ENCODE measurements at regions not wholly inside any gene's neighbourhood (a gene's known extent, or its start where the extent isn't known, plus 50 kb on each side); places are given as distances from the start of the nearest gene placed in this dataset.

DNA sequence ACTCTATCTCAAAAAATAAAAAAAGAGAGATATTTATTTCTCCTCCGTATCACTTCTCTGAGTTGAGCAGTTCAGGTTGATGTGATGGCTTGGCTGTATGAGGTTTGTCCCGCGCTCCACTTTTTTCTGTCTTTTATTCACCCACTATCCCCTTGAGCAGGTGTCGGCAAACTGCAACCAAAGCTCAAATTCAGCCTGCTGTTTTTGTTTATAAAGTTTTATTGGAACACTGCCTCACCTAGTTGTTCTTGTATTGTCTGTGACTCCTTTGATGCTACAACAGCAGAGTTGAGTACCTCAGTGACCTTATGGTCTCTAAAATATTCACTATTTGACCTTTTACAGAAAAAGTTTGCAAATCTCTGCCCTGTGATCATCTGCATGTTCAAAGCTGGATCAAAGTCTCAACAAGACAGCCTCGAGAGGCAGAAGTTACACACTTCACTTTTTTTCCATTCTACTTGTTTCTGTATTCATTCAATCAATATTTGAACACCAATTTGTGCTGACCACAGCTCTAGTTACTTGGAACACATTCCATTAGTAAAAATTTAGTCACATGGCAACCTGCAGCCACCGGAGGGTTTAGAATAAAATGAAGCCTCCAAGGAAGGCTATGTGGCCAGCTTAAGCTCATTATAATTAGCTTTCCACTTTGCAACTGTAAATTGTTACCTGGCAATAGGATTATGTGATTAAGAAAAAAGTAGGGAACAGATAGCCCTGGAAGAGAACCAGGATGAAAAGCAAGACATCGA is 945.8 kb downstream of the KCNJ2 start:
- Histone ChIP-seq H3K27me3 (no peaks in the 10 kb centered on the region), H3K4me1 (no peaks in the 10 kb centered on the region), H3K27ac (no peak overlapping the region), H3K4me3 (no peak overlapping the region), H3K36me3 (no peaks in the 10 kb centered on the region), H3K9me3 (no peaks in the 10 kb centered on the region)
- no peak for DNase-seq (ENCODE audit: extremely low spot score in 2 of 2)
- TF ChIP-seq POLR2A (IDR thresholded peaks at IDR 0.05) (no peak), POLR2AphosphoS5 (IDR thresholded peaks at IDR 0.05; ENCODE audit: insufficient read depth in 1 of 2, low read depth in 1 of 2) (no peak)
- TF ChIP-seq, protein P1, sequence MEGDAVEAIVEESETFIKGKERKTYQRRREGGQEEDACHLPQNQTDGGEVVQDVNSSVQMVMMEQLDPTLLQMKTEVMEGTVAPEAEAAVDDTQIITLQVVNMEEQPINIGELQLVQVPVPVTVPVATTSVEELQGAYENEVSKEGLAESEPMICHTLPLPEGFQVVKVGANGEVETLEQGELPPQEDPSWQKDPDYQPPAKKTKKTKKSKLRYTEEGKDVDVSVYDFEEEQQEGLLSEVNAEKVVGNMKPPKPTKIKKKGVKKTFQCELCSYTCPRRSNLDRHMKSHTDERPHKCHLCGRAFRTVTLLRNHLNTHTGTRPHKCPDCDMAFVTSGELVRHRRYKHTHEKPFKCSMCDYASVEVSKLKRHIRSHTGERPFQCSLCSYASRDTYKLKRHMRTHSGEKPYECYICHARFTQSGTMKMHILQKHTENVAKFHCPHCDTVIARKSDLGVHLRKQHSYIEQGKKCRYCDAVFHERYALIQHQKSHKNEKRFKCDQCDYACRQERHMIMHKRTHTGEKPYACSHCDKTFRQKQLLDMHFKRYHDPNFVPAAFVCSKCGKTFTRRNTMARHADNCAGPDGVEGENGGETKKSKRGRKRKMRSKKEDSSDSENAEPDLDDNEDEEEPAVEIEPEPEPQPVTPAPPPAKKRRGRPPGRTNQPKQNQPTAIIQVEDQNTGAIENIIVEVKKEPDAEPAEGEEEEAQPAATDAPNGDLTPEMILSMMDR (IDR thresholded peaks at IDR 0.05) = no peak
- intact Hi-C loops (cut with DNase I) = no loop called here

DNA sequence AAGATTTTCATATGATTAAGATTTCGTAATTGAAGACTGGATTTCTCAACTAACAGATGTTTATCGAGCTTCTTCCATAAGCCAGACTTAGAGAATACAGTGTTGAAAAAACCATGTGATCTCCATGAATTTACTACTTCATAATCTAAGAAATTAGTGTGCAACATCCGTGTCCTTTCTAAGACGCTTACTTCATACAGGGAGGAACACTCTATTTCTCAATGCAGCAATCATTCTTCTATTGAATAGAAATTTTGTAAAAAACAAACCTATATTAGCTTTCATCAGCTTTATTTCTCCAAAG is 946.3 kb downstream of the KCNJ2 start:
- no peak overlapping the region for H3K27ac ChIP-seq
- H3K4me1 ChIP-seq = no peaks in the 10 kb centered on the region
- TF ChIP-seq POLR2AphosphoS5 (IDR thresholded peaks at IDR 0.05; ENCODE audit: insufficient read depth in 1 of 2, low read depth in 1 of 2) (no peak), POLR2A (IDR thresholded peaks at IDR 0.05) (no peak)
- TF ChIP-seq, protein P1 (IDR thresholded peaks at IDR 0.05) = no peak
- no peak for DNase-seq (ENCODE audit: extremely low spot score in 2 of 2)
- no peaks in the 10 kb centered on the region for H3K9me3 ChIP-seq
- H3K27me3 ChIP-seq = no peaks in the 10 kb centered on the region
- no peaks in the 10 kb centered on the region for H3K36me3 ChIP-seq
- no peak overlapping the region for H3K4me3 ChIP-seq
- intact Hi-C loops (cut with DNase I) = no loop called here

- Histone ChIP-seq H3K4me1 (no peaks in the 10 kb centered on the region), H3K9me3 (no peaks in the 10 kb centered on the region), H3K36me3 (no peaks in the 10 kb centered on the region), H3K27me3 (no peaks in the 10 kb centered on the region), H3K27ac (no peak overlapping the region), H3K4me3 (no peak overlapping the region)
- intact Hi-C loops (cut with DNase I) = no loop called here
- TF ChIP-seq POLR2A (IDR thresholded peaks at IDR 0.05) = no peak
- TF ChIP-seq POLR2AphosphoS5 (IDR thresholded peaks at IDR 0.05; ENCODE audit: insufficient read depth in 1 of 2, low read depth in 1 of 2) = no peak
- TF ChIP-seq, protein P1 (IDR thresholded peaks at IDR 0.05) = no peak
- DNase-seq (ENCODE audit: extremely low spot score in 2 of 2) = no peak
Observed at GRCh38 chr17:71117466-71117865, 948.1 kb downstream of the KCNJ2 start.

DNA sequence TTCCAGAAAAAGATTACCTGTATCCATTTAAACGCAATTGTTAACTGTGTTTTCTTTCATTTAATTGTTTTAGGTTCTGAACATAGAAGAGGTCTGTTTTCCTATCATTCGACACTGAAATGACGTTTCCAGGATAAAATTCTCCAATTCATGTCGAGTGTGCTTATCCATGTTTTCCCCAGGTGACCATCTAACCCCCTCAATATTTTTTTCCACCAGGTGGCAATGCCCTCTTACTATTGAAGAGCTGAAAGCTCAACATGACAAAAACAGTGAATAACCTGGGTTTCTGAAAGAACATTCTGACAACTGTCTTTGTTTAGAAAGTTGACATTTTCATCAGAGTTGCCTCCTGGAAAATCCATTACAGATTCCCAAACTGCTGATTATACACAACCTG is 948.7 kb downstream of the KCNJ2 start:
- Histone ChIP-seq H3K4me1 (no peaks in the 10 kb centered on the region), H3K27ac (no peak overlapping the region), H3K27me3 (no peaks in the 10 kb centered on the region), H3K4me3 (no peak overlapping the region), H3K9me3 (no peaks in the 10 kb centered on the region), H3K36me3 (no peaks in the 10 kb centered on the region)
- intact Hi-C loops (cut with DNase I) = no loop called here
- TF ChIP-seq POLR2A (IDR thresholded peaks at IDR 0.05) (no peak), POLR2AphosphoS5 (IDR thresholded peaks at IDR 0.05; ENCODE audit: insufficient read depth in 1 of 2, low read depth in 1 of 2) (no peak)
- TF ChIP-seq, protein P1 (IDR thresholded peaks at IDR 0.05) = no peak
- no peak for DNase-seq (ENCODE audit: extremely low spot score in 2 of 2)

DNA sequence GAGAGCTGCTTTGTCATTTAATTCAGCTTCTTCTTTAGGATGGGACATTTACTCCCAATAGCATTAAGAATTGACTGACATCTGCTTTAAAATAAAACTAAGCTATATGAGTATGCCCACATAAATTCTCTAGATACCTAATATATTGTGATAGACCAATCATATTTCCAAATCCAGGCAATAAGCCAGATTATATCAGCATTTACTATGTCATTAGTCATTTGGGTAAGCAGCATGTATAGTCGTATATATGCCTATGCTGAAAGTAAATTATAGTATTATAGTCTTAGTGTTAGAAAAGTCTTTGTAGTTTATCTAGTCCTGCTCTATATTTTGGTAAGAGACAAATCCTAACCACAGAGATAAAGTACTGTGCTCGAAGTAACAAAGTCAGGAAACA is 958.1 kb downstream of the KCNJ2 start:
- no peaks in the 10 kb centered on the region for H3K9me3 ChIP-seq

More for the DNA sequence above, 958.1 kb downstream of the KCNJ2 start:
- intact Hi-C loops (cut with DNase I) = no loop called here
- Histone ChIP-seq H3K27me3 (no peaks in the 10 kb centered on the region), H3K27ac (no peak overlapping the region), H3K4me3 (no peak overlapping the region), H3K4me1 (no peaks in the 10 kb centered on the region), H3K36me3 (no peaks in the 10 kb centered on the region)
- TF ChIP-seq POLR2A (IDR thresholded peaks at IDR 0.05) = no peak
- TF ChIP-seq POLR2AphosphoS5 (IDR thresholded peaks at IDR 0.05; ENCODE audit: insufficient read depth in 1 of 2, low read depth in 1 of 2) = no peak
- TF ChIP-seq, protein P1 (IDR thresholded peaks at IDR 0.05) = no peak
- no peak for DNase-seq (ENCODE audit: extremely low spot score in 2 of 2)

Data from vagina (tissue), 2 donors.